GM18873 (cell line): ENCODE measurements at regions not wholly inside any gene's neighbourhood (a gene's known extent, or its start where the extent isn't known, plus 50 kb on each side); places are given as distances from the start of the nearest gene placed in this dataset.
"Not testable (repeated sequence)": the region's sequence is repeated elsewhere in the genome, so short reads cannot be mapped to it uniquely, and the experiment has no call there.

Experiments used
- ATAC-seq: cut with Tn5 transposase; IDR thresholded peaks from one replicate; pipeline ENCODE4 v1.9.1; 2021; ENCODE audit warnings: mild to moderate bottlenecking, moderate library complexity, moderate number of reproducible peaks; ENCODE audit not compliant: unreplicated experiment, low FRiP score

GRCh38 chr2:88903749-88904353 lies 212.4 kb downstream of the RPIA start:
- ATAC-seq: no peak

- no peak for ATAC-seq
Measured at GRCh38 chr2:88913280-88913679, 221.8 kb downstream of the RPIA start.

DNA sequence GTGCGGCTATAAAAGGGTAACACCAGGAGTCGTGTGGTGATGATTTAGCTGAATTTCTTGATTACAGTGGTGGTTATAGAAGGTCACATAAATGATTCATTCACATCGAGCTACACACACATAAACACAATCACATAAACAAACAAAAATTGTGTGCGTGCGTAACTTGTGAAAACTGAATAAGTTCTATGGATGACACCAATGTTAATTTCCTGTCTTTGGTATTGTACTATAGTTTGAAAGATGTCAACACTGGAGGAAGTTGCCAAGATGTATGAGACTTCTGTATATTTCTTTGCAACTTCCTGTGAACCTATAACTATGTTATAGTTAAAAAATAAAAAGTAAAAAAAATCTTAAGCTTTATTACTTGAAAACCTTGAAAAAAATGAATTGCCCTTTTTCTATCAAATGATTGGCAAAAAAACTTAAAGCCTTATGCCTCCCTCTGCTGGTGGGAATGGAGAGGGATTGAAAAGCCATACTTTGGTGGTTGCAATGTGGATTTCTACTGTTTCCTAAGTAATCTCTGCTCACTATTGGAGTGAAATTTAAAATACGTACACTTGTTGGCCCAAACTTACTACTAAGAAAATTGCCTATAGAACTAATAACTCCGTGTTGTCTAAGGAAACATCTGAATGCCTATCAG lies 227.7 kb downstream of the RPIA start:
- ATAC-seq: no peak

DNA sequence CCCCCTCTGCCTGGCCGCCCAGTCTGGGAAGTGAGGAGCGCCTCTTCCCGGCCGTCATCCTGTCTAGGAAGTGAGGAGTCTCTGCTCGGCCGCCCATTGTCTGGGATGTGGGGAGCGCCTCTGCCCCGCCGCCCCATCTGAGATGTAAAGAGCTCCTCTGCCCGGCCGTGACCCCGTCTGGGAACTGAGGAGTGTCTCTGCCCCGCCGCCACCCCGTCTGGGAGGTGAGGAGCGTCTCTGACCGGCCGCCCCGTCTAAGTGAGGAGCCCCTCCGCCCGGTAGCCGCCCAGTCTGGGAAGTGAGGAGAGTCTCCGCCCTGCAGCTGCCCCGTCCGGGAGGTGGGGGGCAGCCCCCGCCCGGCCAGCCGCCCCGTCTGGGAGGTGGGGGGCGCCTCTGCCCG lies 228.9 kb downstream of the RPIA start:
- ATAC-seq: not testable (repeated sequence)

DNA sequence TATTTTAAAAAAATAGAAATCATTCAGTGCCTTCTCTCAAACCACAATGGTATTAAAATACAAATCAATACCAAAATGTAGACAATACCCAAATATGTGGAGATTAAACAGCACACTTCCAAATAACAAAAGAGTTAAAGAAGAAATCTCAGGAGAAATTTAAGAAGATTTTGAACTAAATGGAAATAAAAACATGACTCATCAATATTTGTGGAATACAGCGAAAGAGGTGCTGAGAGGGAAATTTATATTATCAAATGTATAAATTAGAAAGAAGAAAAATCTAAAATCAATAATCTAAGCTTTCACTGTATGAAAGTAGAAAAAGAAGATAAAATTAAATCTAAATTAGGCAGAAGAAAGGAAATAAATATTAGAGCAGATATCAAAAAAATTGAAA lies 233.1 kb downstream of the RPIA start:
- ATAC-seq: no peak

GRCh38 chr2:88925770-88926462 lies 234.4 kb downstream of the RPIA start:
- ATAC-seq: no peak

- ATAC-seq: no peak
Measured at GRCh38 chr2:88927128-88927527, 235.7 kb downstream of the RPIA start.

DNA sequence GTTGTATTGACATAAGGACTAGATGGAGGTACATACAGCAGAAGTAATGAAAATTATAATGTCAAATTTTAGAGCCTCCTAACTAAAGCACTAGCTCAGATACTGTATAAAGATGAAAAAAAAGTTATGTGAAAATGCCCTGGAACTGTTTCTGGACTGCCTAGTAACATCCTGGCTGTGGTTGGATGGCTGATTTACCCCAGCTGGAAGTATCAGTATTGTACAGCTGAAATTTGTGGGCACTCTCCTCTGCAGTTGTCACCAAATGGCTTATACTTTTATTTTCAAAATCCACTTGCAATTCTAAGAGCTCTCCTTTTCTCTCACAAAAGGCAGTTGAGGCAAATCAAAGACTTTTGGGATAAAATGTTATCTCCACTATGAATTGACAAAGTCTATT lies 239.2 kb downstream of the RPIA start:
- ATAC-seq: no peak

DNA sequence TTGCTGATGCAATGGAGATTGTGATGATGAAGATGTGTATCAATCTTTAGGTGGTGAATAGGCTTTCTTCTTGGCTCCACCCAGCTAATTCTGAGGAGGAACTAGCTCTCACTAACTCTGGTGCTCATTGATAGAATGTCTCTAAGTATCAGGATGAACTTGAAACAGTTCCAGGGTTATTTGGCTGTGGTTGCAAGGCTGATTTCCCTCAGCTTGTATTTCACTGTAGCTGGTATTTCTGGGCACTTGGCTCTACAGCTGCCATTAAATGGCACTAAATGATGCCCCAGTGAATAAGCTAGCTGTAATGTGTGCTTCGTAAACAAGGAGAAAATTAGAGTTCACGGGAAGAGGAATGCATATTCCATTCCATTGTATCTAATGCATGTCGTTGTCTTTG lies 241.2 kb downstream of the RPIA start:
- no peak for ATAC-seq

DNA sequence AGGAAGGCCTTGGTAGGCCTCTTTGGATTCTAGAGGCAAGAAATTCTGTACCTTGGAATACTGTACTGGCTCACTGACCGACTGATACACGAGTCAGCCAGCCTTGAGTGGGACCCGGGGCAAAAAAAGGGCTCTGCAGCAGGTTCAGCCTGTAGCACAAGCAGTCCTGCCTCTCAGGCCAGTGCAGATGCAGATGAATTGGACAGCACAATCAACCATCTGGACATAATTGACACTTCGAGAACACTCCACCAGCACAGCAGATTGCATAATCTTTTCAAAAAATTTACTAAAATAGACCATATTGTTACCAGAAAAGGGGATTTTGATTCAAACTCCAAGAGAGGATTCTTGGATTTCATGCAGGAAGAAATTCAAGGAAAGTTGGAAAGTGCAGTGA lies 241.6 kb downstream of the RPIA start:
- no peak for ATAC-seq

DNA sequence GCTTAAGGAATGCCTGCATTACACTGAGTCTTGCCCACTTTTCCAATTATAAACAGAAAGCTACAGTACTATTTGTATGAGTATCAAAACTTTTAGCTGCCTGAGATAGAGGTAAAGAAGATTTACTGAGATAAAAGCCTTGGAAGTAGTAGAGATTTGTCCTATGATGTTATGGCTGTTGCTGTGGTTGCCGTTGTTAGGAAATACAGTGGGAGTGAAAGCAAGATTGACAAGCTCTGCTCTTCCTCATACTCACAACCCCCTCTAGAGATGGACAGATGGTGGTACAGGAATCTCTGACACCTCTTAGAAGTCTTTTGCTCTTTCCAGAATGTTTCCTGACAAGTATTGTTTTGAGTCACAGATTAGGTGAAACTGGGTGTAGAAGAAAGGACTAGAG lies 242.5 kb downstream of the RPIA start:
- no peak for ATAC-seq

DNA sequence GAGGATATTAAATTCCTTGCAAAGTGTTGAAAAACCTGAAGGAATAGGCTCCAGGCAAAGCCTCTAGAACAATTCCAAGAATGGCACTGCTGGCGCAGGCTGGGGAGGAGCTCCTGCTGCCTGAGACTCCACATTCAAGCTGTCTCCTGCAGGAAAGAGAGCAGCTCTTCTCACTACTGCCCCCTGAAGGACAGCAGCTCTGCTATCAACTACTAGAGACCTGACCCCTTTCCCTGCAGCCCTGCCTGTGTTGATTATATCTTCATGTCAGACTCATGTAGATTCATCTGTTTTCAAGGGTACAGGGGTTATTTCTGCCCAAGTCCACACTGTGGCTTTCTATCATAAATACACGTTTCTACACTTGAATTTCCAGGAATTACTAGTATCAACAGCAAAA lies 249.7 kb downstream of the RPIA start:
- ATAC-seq: not testable (repeated sequence)

DNA sequence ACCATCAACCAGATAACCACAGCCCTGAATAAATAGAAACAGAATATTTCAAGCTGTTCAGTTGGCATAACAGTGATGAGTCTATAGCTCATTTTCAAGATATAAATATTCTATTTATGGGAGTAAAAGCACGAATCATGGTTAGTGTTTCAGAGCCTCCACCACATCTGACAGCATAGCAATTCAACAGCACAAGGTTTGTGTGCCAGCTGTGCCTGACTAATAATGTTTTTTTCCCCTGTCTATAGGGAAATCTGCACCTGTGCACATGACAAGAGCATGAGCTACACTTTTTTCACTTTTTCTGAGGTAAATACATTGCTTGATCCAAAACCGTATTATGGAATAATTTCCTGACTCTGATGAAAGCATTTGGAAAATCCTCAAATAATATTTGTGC lies 251.3 kb downstream of the RPIA start:
- no peak for ATAC-seq

GRCh38 chr2:88949336-88949735 lies 257.9 kb downstream of the RPIA start:
- no peak for ATAC-seq

GRCh38 chr2:88950010-88950409 lies 258.5 kb downstream of the RPIA start:
- no peak for ATAC-seq

DNA sequence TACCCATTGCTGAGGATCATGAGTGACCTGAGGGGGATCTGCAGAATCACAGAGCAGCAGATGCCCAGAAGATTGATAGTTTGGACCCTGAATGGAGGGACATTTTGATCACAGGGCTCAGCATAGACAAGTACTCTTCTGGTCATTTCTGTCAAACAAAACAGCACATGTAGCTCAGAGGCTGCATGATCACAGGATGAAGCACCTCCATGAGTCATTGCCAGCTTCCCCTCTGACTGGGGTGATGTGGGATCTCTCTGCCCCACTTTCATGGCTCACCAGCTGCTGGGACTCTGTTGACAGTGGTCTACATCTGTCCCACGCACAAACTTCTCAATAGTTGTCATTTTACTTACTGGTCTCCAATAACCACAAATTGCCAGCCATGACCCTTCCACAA lies 264.1 kb downstream of the RPIA start:
- ATAC-seq: no peak

- ATAC-seq: no peak
Measured at GRCh38 chr2:88959480-88960204, 268.2 kb downstream of the RPIA start.

GRCh38 chr2:88961323-88961722 lies 269.9 kb downstream of the RPIA start:
- ATAC-seq: not testable (repeated sequence)

DNA sequence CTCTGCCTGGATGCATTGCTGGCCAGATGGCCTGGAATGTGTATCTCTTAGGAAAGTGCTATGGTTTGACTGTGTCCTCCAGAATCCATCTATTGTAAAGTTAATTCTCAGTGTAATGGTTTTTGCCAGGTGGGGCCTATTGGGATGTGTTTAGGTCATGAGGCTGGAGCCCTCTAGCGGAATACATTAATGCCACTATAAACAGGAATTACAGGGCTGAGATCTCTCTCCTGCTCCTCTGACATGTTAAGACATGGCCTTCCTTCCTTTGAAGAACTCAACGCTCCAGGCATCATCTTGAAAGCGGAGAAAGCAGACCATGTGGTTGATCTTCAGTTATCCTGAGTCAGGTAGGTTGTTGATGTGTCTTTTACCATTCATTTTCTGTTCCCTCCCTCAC lies 276.4 kb downstream of the RPIA start:
- no peak for ATAC-seq

DNA sequence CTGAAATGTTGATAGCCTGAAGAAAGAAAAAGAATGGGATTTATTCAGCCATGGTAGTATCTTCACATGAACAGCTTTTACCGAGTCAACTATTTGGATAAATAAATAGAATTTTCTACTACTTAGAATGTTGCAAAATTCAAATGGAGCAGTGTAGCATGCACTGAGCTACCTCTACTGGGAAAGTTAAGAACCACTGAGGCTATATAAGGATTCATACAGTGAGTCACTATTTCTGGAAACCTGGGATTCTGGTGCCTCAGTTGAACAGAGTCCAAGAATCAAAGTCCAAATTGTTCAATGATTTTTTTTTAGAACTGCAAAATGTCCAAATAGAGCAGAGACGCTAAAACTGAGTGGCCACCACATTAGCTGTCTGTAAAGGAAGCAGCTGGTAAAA lies 286.5 kb downstream of the RPIA start:
- not testable (repeated sequence) for ATAC-seq

GRCh38 chr2:88978446-88978845 lies 287.0 kb downstream of the RPIA start:
- not testable (repeated sequence) for ATAC-seq
